ENCODE measurements at regions not wholly inside any gene's neighbourhood (a gene's known extent, or its start where the extent isn't known, plus 50 kb on each side); places are given as distances from the start of the nearest gene placed in this dataset.

GRCh38 chr11:26053966-26054365, 278.0 kb upstream of the ANO3 start:
- Histone ChIP-seq H3K36me3 (ENCODE audit: control insufficient read depth, insufficient read depth, low read length) (no peaks in the 10 kb centered on the region), H3K4me1 (ENCODE audit: control insufficient read depth, insufficient read depth, low read length) (no peaks in the 10 kb centered on the region), H3K27ac (ENCODE audit: low read length) (no peak overlapping the region), H3K9me3 (ENCODE audit: control insufficient read depth, insufficient read depth, low read depth, low read length) (no peaks in the 10 kb centered on the region), H3K27me3 (ENCODE audit: control insufficient read depth, insufficient read depth, low read length) (no peaks in the 10 kb centered on the region), H3K4me3 (ENCODE audit: low read depth in 2 of 2, low read length in 2 of 2) (no peak overlapping the region)
- ATAC-seq (no peak), DNase-seq (ENCODE audit: low read depth, low spot score) (no peak)
- ChIA-PET POLR2A (interaction anchor here (0.6 kb wide), 1 partner anchor 391 kb away, joined by 3 read pairs; no protein-coding TSS in a partner anchor), CTCF (no interaction called here)
- in situ Hi-C loops (cut with HindIII; ENCODE audit: low pct_unique_long_range_greater_than_20kb, low sequenced_read_pairs) = no loop called here
- no TSS peak for BruUV-seq (replicated peaks)
- intact Hi-C loops (cut with micrococcal nuclease; ENCODE audit: unreplicated experiment) = no loop called here
- TF ChIP-seq REST (IDR thresholded peaks at IDR 0.05; ENCODE audit: insufficient read depth in 1 of 2, low read depth in 2 of 2, low read length in 1 of 2) (no peak), TCF7L2 (IDR thresholded peaks at IDR 0.05; ENCODE audit: low read depth, low read length) (no peak), POLR2AphosphoS5 (IDR thresholded peaks at IDR 0.05; ENCODE audit: low read depth, low read length) (no peak), CTCF (IDR thresholded peaks at IDR 0.05) (no peak), SIN3A (IDR thresholded peaks at IDR 0.05; ENCODE audit: borderline replicate concordance, insufficient read depth, low read depth, low read length) (no peak)

- BruUV-seq (replicated peaks) = no TSS peak
- H3K4me1 ChIP-seq (ENCODE audit: control insufficient read depth, insufficient read depth, low read length) = no peaks in the 10 kb centered on the region
- no peak for TF ChIP-seq REST (IDR thresholded peaks at IDR 0.05; ENCODE audit: insufficient read depth in 1 of 2, low read depth in 2 of 2, low read length in 1 of 2)
- TF ChIP-seq CTCF (IDR thresholded peaks at IDR 0.05) = no peak
- TF ChIP-seq TCF7L2 (IDR thresholded peaks at IDR 0.05; ENCODE audit: low read depth, low read length) = no peak
- TF ChIP-seq POLR2AphosphoS5 (IDR thresholded peaks at IDR 0.05; ENCODE audit: low read depth, low read length) = no peak
- TF ChIP-seq SIN3A (IDR thresholded peaks at IDR 0.05; ENCODE audit: borderline replicate concordance, insufficient read depth, low read depth, low read length) = no peak
- H3K27ac ChIP-seq (ENCODE audit: low read length) = no peak overlapping the region
- no peaks in the 10 kb centered on the region for H3K36me3 ChIP-seq (ENCODE audit: control insufficient read depth, insufficient read depth, low read length)
- POLR2A ChIA-PET = no interaction called here
- in situ Hi-C loops (cut with HindIII; ENCODE audit: low pct_unique_long_range_greater_than_20kb, low sequenced_read_pairs) (no loop called here), intact Hi-C loops (cut with micrococcal nuclease; ENCODE audit: unreplicated experiment) (no loop called here)
- CTCF ChIA-PET = no interaction called here
- H3K9me3 ChIP-seq (ENCODE audit: control insufficient read depth, insufficient read depth, low read depth, low read length) = no peaks in the 10 kb centered on the region
- H3K4me3 ChIP-seq (ENCODE audit: low read depth in 2 of 2, low read length in 2 of 2) = no peak overlapping the region
- no peaks in the 10 kb centered on the region for H3K27me3 ChIP-seq (ENCODE audit: control insufficient read depth, insufficient read depth, low read length)
- no peak for DNase-seq (ENCODE audit: low read depth, low spot score)
- ATAC-seq = no peak
Observed at GRCh38 chr11:26062660-26063059, 269.3 kb upstream of the ANO3 start.
